Prostate gland (tissue), 2 donors: ENCODE measurements at regions not wholly inside any gene's neighbourhood (a gene's known extent, or its start where the extent isn't known, plus 50 kb on each side); places are given as distances from the start of the nearest gene placed in this dataset.

ENCODE experiments used
- POLR2A ChIP-seq: fragments of 450-650 bp; IDR thresholded peaks from one replicate; pipeline ENCODE4 v1.6.1; 2016; ENCODE audit warnings: antibody characterized with exemption, mild to moderate bottlenecking
- POLR2AphosphoS5 ChIP-seq: sonication (generic); formaldehyde crosslinking; IDR thresholded peaks from one replicate; pipeline ENCODE4 v1.6.1; 2017; ENCODE audit warnings: antibody characterized with exemption
- TF ChIP-seq, protein P1 (sequence below), 4 experiments: fragments of 200-600 bp in 2 of 4; fragments of 450-650 bp in 2 of 4; sonication (generic) in 2 of 4; IDR thresholded peaks; 1 replicate in 3 of 4; 2 replicates in 1 of 4; pipeline ENCODE4 v1.5.1; 2016 to 2019; ENCODE audit warnings: antibody characterized with exemption in 4 of 4, mild to moderate bottlenecking in 2 of 4, moderate library complexity in 2 of 4

DNA sequence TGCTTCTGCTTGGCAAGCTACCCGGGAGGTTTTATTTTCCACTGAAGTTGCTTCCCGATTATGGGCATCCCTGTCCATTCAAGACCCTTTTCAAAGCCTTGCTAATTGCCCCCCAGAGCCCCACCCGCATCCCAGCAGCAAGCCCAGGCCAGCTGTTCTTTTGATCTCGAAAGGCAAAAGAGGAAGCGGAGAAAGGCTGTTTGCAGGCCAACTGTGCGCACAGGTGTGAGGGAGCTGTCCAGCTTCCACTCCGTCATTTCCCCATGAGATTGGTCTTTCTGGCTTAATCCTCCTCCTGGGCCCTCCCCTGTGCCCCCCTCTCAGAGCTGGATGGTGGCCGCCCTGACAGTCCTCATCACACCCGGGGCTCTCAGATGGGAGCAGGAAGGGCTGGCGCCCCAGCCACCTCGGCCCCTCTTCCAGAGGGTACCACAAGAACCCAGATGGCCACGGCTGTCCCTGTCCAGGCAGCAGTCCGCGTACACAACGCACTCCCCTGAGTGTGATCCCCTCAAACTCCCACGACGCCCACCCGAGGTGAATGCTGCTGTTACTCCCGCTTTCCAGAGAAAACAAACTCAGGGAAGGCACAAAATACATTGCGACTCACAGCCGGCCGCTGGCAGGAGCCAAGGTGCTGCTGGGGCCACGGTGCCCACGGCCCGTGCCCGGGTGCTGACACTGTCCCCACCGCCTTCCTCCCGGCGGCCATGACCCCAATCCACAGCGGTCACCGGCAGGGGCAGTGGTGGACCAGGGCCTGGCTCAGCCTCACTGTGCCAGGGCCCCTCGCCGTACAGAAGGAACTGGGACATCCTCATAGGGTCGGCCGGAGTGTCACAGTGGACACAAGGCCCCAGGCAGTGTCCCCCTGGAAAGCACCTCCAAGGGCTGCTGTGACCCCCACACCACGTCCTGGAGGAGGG is 121.9 kb downstream of the CRYAA start:
- TF ChIP-seq, protein P1, sequence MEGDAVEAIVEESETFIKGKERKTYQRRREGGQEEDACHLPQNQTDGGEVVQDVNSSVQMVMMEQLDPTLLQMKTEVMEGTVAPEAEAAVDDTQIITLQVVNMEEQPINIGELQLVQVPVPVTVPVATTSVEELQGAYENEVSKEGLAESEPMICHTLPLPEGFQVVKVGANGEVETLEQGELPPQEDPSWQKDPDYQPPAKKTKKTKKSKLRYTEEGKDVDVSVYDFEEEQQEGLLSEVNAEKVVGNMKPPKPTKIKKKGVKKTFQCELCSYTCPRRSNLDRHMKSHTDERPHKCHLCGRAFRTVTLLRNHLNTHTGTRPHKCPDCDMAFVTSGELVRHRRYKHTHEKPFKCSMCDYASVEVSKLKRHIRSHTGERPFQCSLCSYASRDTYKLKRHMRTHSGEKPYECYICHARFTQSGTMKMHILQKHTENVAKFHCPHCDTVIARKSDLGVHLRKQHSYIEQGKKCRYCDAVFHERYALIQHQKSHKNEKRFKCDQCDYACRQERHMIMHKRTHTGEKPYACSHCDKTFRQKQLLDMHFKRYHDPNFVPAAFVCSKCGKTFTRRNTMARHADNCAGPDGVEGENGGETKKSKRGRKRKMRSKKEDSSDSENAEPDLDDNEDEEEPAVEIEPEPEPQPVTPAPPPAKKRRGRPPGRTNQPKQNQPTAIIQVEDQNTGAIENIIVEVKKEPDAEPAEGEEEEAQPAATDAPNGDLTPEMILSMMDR (IDR thresholded peaks at IDR 0.05) = no peak
- TF ChIP-seq POLR2AphosphoS5 (no peak), POLR2A (no peak)
